ENCODE measurements at regions not wholly inside any gene's neighbourhood (a gene's known extent, or its start where the extent isn't known, plus 50 kb on each side); places are given as distances from the start of the nearest gene placed in this dataset.

GRCh38 chr1:222284466-222284865, 263.4 kb downstream of the HHIPL2 start:
- no peak for DNase-seq

GRCh38 chr1:222283147-222283768, 264.6 kb downstream of the HHIPL2 start:
- DNase-seq: no peak

- no peak for DNase-seq
Observed at GRCh38 chr1:222279591-222279990, 268.3 kb downstream of the HHIPL2 start.

- no peak for DNase-seq
Observed at GRCh38 chr1:222278501-222278900, 269.4 kb downstream of the HHIPL2 start.

GRCh38 chr1:222275729-222276465, 272.0 kb downstream of the HHIPL2 start:
- no peak for DNase-seq

- DNase-seq: no peak
Observed at GRCh38 chr1:222275001-222275728, 272.7 kb downstream of the HHIPL2 start.

GRCh38 chr1:222266223-222267196, 281.4 kb downstream of the HHIPL2 start:
- no peak for DNase-seq

- no peak for DNase-seq
Observed at GRCh38 chr1:222263791-222264190, 284.1 kb downstream of the HHIPL2 start.

GRCh38 chr1:222257027-222257426, 290.9 kb downstream of the HHIPL2 start:
- no peak for DNase-seq

- no peak for DNase-seq
Observed at GRCh38 chr1:222256058-222256457, 291.8 kb downstream of the HHIPL2 start.

GRCh38 chr1:222252788-222253187, 295.1 kb downstream of the HHIPL2 start:
- DNase-seq: no peak

GRCh38 chr1:222251847-222252246, 296.1 kb downstream of the HHIPL2 start:
- no peak for DNase-seq

- DNase-seq: no peak
Observed at GRCh38 chr1:222250376-222250775, 297.5 kb downstream of the HHIPL2 start.

- no peak for DNase-seq
Observed at GRCh38 chr1:222247811-222248310, 300.0 kb downstream of the HHIPL2 start.

GRCh38 chr1:222247081-222247480, 300.8 kb downstream of the HHIPL2 start:
- no peak for DNase-seq

GRCh38 chr1:222243902-222244301, 304.0 kb downstream of the HHIPL2 start:
- DNase-seq: peak; percentile 9

- no peak for DNase-seq
Observed at GRCh38 chr1:222242492-222242891, 305.4 kb downstream of the HHIPL2 start.

- no peak for DNase-seq
Observed at GRCh38 chr1:222241410-222241809, 306.5 kb downstream of the HHIPL2 start.

- no peak for DNase-seq
Observed at GRCh38 chr1:222240536-222241181, 307.2 kb downstream of the HHIPL2 start.

- no peak for DNase-seq
Observed at GRCh38 chr1:222239130-222239529, 308.8 kb downstream of the HHIPL2 start.

- no peak for DNase-seq
Observed at GRCh38 chr1:222234351-222234750, 313.6 kb downstream of the HHIPL2 start.
